Kidney epithelial cell (primary cell): ENCODE measurements at regions not wholly inside any gene's neighbourhood (a gene's known extent, or its start where the extent isn't known, plus 50 kb on each side); places are given as distances from the start of the nearest gene placed in this dataset.

ENCODE experiments used
- DNase-seq: peaks from one replicate; pipeline ENCODE4 v3.0.0-alpha.2; 2010; ENCODE audit warnings: low read depth
- H3K27me3 ChIP-seq: 2 replicates; pipeline ENCODE4 v1.6.0; 2011; ENCODE audit warnings: low read length; ENCODE audit not compliant: control insufficient read depth, insufficient read depth
- H3K36me3 ChIP-seq: 2 replicates; pipeline ENCODE4 v1.5.1; 2011; ENCODE audit warnings: low read length; ENCODE audit not compliant: control insufficient read depth, insufficient read depth
- H3K4me3 ChIP-seq: 2 replicates; pipeline ENCODE4 v1.5.1; 2011; ENCODE audit warnings: low read depth, mild to moderate bottlenecking, control low read depth, low read length
- TF ChIP-seq, protein P1 (sequence below): IDR thresholded peaks from 2 replicates; pipeline ENCODE4 v1.5.1; 2011; ENCODE audit warnings: mild to moderate bottlenecking, moderate library complexity, low read length, control low read depth, inconsistent platforms; ENCODE audit not compliant: insufficient read depth, poor library complexity, severe bottlenecking

DNA sequence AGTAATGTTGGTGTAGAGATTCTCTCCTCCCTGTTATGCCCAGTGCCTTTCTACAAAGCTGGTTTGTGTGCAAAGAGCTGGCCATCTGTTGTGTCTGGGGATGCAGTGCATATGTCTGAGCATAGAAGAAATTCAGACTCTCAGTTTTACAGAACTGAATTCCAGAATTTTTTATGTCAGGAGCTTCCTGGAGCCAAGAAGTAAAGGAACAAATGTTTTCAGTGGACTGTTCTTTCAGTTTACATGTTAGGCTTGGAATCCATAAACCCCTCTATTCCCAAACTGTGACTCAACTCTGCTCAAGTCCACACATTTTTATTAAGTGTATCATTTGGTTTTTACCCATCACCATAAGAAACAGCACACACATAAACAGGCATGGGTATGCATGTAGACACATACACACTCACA is 366.0 kb downstream of the BRINP1 start:
- H3K4me3 ChIP-seq, result no peak overlapping the region
- DNase-seq, result peak; percentile 45
- no peaks in the 10 kb centered on the region for H3K36me3 ChIP-seq
- H3K27me3 ChIP-seq, result no peaks in the 10 kb centered on the region
- TF ChIP-seq, protein P1, sequence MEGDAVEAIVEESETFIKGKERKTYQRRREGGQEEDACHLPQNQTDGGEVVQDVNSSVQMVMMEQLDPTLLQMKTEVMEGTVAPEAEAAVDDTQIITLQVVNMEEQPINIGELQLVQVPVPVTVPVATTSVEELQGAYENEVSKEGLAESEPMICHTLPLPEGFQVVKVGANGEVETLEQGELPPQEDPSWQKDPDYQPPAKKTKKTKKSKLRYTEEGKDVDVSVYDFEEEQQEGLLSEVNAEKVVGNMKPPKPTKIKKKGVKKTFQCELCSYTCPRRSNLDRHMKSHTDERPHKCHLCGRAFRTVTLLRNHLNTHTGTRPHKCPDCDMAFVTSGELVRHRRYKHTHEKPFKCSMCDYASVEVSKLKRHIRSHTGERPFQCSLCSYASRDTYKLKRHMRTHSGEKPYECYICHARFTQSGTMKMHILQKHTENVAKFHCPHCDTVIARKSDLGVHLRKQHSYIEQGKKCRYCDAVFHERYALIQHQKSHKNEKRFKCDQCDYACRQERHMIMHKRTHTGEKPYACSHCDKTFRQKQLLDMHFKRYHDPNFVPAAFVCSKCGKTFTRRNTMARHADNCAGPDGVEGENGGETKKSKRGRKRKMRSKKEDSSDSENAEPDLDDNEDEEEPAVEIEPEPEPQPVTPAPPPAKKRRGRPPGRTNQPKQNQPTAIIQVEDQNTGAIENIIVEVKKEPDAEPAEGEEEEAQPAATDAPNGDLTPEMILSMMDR, result no peak

DNA sequence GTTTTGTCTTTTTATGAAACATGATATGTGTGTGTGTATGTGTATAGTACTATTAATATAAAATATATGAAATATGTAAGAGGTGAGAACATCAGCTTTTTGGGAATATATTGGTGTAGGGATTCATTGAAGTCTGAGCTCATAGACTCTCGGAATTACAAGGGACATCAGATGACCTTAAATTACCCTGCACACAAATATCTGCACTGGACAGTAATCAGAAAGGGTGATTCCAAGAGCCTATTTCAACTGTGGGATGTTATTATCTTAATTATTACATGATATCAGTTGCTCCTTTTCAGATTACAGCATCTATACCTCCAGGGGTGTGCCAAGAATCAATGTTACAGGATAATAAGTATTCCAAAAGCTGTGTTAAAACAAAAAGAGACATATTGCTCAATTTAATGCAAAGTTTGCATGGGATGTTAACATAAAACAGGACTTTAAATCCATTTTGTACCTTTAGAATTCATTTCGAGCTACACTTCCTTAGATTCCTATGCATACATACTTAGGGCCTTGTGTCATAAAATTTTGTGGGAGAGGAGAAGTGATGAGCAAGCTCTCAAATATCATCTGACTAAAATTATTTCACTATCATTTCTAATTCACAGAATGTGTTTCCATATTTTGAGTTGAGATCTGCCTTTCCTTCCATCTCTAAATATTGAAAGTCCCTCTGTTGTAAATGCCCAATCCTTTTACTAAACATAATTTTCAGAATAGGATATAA is 365.2 kb downstream of the BRINP1 start:
- H3K27me3 ChIP-seq, result no peaks in the 10 kb centered on the region
- H3K4me3 ChIP-seq, result no peak overlapping the region
- TF ChIP-seq, protein P1, result no peak
- DNase-seq, result no peak
- no peaks in the 10 kb centered on the region for H3K36me3 ChIP-seq

DNA sequence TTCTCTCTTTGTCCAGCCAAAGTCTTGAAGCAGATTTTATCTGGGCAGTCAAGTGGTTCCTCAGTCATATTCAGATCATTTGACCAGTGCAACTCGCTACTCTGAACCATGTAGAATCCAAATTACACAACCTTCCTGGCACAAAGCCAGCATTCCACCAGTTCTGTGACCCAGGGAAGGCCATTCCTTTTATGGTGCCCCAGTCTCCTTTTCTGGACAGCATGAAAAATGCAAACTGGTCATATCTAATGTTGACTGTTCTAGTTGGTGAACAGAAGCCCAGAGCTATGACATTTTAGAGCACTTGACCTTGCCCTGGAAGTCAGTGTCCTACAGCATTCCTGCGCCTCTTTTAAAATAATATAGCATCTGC is 364.6 kb downstream of the BRINP1 start:
- H3K4me3 ChIP-seq, result no peak overlapping the region
- TF ChIP-seq, protein P1, result no peak
- H3K27me3 ChIP-seq, result no peaks in the 10 kb centered on the region
- DNase-seq, result peak; percentile 91
- no peaks in the 10 kb centered on the region for H3K36me3 ChIP-seq

DNA sequence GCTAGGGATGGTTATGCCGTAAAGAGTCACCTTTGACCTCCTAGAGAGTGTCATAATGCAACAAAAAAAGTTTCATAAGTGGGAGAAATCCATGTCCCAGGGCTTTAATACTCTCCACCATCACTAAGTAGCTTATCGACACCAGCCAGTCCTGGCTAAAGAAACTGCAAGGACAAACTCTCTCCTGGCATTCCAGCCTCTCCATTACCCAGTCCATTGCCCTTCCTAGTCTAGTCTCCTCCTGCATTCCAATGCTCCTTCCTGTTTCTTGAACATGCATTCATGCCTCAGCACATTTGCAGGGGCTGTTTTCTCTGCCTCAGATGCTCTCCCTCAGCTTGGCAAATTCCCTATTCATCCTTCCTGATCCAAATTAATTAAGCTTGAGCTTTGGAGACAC is 364.1 kb downstream of the BRINP1 start:
- Histone ChIP-seq H3K27me3 (no peaks in the 10 kb centered on the region), H3K36me3 (no peaks in the 10 kb centered on the region), H3K4me3 (no peak overlapping the region)
- DNase-seq, result peak; percentile 43
- TF ChIP-seq, protein P1, result no peak

DNA sequence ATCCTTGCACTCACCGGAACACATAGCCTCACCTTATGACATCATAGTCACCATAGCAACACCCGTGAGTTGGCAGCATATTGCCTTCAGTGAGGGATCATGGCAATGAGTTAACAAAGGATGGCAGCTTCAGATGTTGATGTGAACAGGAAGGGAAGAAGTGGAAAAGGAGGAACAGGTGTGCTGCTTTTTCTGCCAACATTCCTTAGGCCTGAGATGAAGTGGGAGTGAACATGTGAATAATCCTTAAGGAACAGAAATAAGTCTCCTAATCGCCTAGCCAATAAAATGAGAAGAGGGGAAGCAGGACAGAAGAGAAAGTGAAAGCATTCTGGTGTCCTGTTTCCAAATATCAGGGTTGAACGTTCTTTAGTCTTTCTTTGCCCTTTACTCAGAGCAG is 360.0 kb downstream of the BRINP1 start:
- TF ChIP-seq, protein P1, result no peak
- no peak overlapping the region for H3K4me3 ChIP-seq
- peak; percentile 71 for DNase-seq

DNA sequence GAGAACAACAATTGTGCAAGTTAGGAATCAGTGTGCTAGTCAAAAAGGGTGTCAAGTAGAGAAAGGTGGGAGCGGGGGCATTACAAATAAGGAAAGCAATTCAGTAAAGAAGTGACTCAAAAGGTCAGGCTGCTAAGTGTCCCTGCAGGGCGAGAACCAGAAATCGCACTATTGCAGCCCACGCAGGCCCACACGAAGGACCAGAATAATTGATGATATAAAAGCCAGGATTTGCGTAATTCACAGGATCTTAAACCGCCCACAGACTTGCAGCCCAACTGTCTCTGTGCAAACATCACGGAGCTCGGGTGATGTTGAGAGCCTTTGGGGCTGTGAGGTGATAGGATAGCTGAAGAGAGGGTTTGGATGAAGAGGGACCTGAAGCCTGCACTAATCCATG is 349.0 kb downstream of the BRINP1 start:
- no peak for DNase-seq
- H3K27me3 ChIP-seq, result no peaks in the 10 kb centered on the region
- TF ChIP-seq, protein P1, result no peak
- H3K4me3 ChIP-seq, result no peak overlapping the region
- no peaks in the 10 kb centered on the region for H3K36me3 ChIP-seq

More for the DNA sequence above, 360.0 kb downstream of the BRINP1 start:
- Histone ChIP-seq H3K27me3 (no peaks in the 10 kb centered on the region), H3K36me3 (no peaks in the 10 kb centered on the region)
